RWPE2 (cell line): ENCODE measurements at regions not wholly inside any gene's neighbourhood (a gene's known extent, or its start where the extent isn't known, plus 50 kb on each side); places are given as distances from the start of the nearest gene placed in this dataset.
"Not testable (repeated sequence)": the region's sequence is repeated elsewhere in the genome, so short reads cannot be mapped to it uniquely, and the experiment has no call there.

Experiments
- ATAC-seq: fragments of 200-7000 bp; cut with Tn5 transposase; 3 replicates; pipeline ENCODE4 v1.9.1; 2021; ENCODE audit warnings: low read depth
- DNase-seq: peaks from one replicate; pipeline ENCODE4 v3.0.0-alpha.2; 2020; ENCODE audit warnings: low spot score
- H3K27ac ChIP-seq: fragments of 450-650 bp; 2 replicates; pipeline ENCODE4 v1.5.1; 2017; ENCODE audit warnings: mild to moderate bottlenecking; ENCODE audit not compliant: poor library complexity, severe bottlenecking
- H3K27me3 ChIP-seq: fragments of 250-450 bp; sonication (Bioruptor Pico); 2 replicates; pipeline ENCODE4 v1.5.1; 2021; ENCODE audit warnings: mild to moderate bottlenecking, moderate library complexity; ENCODE audit not compliant: insufficient read depth, poor library complexity, severe bottlenecking
- H3K36me3 ChIP-seq: fragments of 250-450 bp; sonication (Bioruptor Pico); 2 replicates; pipeline ENCODE4 v1.5.1; 2020; ENCODE audit warnings: low read depth, mild to moderate bottlenecking, moderate library complexity
- H3K4me1 ChIP-seq: fragments of 250-450 bp; sonication (Bioruptor Pico); 2 replicates; pipeline ENCODE4 v1.5.1; 2021; ENCODE audit warnings: mild to moderate bottlenecking, moderate library complexity; ENCODE audit not compliant: insufficient read depth, poor library complexity, severe bottlenecking
- H3K4me3 ChIP-seq: fragments of 250-450 bp; sonication (Bioruptor Pico); 2 replicates; pipeline ENCODE4 v1.5.1; 2021; ENCODE audit warnings: mild to moderate bottlenecking, moderate library complexity; ENCODE audit not compliant: severe bottlenecking
- H3K9me3 ChIP-seq: fragments of 250-450 bp; sonication (Bioruptor Pico); 2 replicates; pipeline ENCODE4 v1.5.1; 2021; ENCODE audit warnings: mild to moderate bottlenecking, moderate library complexity; ENCODE audit not compliant: severe bottlenecking
- TF ChIP-seq, protein P1 (sequence below): fragments of 450-650 bp; IDR thresholded peaks from one replicate; pipeline ENCODE4 v1.5.1; 2017; ENCODE audit warnings: mild to moderate bottlenecking, moderate library complexity; ENCODE audit not compliant: poor library complexity, severe bottlenecking

DNA sequence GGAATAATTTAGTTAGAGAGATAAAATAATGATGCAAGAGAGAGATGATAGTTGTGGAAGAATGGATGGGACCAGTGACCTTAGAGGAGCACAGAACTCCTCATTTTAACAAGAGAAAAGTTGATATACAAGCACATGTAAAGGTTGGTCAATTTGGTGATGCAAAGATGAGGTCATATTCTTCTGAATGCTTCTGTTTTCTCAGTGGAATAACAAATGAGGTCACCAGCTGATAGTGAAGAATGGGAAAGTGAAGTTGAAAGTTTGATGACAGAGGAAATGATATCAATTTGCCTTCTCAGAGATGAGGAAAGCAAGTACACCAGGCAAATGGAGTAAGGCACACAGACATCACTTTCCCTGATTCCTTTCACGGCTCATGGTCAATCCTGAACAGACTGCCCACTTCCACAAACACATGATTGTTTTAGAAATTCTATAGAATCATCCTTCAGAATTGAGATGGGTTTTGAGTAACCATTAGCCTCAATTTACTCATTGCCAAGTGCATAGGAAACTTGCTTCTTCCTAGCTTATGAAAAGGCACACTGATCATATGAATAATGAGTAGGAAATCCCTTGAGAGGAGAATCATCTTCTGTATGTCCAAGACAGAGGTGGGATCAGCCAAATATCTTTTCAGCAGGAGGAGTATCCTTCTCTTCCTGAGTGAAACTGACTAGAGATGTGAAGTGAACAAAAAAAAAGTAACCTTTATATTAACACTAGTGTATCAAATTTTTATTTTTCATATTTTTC lies 82.4 kb upstream of the TCF21 start:
- H3K9me3 ChIP-seq = no peaks in the 10 kb centered on the region
- H3K36me3 ChIP-seq = no peaks in the 10 kb centered on the region
- no peak overlapping the region for H3K4me3 ChIP-seq
- H3K27me3 ChIP-seq = no peaks in the 10 kb centered on the region
- TF ChIP-seq, protein P1, sequence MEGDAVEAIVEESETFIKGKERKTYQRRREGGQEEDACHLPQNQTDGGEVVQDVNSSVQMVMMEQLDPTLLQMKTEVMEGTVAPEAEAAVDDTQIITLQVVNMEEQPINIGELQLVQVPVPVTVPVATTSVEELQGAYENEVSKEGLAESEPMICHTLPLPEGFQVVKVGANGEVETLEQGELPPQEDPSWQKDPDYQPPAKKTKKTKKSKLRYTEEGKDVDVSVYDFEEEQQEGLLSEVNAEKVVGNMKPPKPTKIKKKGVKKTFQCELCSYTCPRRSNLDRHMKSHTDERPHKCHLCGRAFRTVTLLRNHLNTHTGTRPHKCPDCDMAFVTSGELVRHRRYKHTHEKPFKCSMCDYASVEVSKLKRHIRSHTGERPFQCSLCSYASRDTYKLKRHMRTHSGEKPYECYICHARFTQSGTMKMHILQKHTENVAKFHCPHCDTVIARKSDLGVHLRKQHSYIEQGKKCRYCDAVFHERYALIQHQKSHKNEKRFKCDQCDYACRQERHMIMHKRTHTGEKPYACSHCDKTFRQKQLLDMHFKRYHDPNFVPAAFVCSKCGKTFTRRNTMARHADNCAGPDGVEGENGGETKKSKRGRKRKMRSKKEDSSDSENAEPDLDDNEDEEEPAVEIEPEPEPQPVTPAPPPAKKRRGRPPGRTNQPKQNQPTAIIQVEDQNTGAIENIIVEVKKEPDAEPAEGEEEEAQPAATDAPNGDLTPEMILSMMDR = no peak
- H3K27ac ChIP-seq = no peak overlapping the region
- ATAC-seq (no peak), DNase-seq (no peak)
- H3K4me1 ChIP-seq = no peaks in the 10 kb centered on the region

DNA sequence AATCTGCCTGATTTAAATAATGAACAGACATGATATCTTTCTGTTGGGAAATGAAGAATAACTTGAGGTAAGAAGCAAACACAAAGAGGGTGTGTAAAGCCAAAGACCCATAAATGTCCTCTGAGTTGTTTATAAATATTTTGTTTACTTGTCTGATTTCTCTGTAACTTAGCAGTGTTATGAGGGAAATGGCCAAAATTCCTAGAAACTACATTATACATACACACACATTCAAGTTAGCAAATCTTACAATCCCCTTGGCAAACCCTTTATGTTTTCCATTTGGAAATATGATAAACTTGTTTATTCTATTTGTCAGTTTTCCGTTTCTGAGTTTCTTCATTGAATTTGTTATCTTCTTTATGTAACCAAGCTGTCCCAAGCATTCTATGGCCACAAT lies 81.4 kb upstream of the TCF21 start:
- Histone ChIP-seq H3K27ac (no peak overlapping the region), H3K36me3 (no peaks in the 10 kb centered on the region), H3K4me1 (no peaks in the 10 kb centered on the region), H3K4me3 (no peak overlapping the region), H3K9me3 (no peaks in the 10 kb centered on the region), H3K27me3 (no peaks in the 10 kb centered on the region)
- DNase-seq (no peak), ATAC-seq (no peak)
- TF ChIP-seq, protein P1 = no peak

DNA sequence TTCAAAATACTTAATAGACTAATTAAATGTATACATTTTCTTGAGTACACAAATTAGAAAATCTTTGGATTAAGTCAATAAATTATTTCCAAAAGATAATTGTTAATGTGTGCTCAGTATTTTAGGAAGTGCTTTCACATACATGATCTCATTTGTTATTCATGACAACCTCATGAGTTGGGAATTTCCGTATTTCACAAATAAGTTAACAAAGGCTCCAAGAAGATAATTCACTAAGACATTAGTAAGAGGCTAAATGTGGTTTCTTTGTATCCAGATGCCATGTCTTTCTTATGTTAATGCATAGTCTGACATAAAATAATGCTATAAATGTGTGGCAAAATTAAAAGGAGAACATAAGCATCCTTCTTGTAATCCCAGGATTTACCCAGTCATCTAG lies 79.5 kb upstream of the TCF21 start:
- Histone ChIP-seq H3K4me1 (no peaks in the 10 kb centered on the region), H3K36me3 (no peaks in the 10 kb centered on the region), H3K27ac (no peak overlapping the region), H3K27me3 (no peaks in the 10 kb centered on the region), H3K9me3 (no peaks in the 10 kb centered on the region), H3K4me3 (no peak overlapping the region)
- TF ChIP-seq, protein P1 = no peak
- ATAC-seq (no peak), DNase-seq (no peak)

DNA sequence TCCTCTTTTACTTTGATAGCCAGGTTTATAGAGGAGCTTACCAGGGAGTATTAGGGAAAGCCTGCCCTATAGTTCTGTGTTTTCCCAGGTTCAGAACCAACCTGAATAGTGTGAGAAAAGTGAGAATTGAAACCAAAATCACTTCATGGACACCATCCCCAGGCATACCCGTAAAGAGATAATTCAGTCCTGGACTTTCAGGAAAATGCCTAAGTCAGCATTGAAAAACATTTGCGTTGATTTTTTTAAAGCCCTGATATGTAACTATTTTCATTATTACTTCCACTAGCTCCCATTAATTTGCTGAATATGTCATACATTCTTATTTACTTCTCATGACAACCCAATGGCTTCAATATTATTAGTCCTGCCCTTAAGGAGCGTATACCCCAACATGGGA lies 77.4 kb upstream of the TCF21 start:
- Histone ChIP-seq H3K4me1 (no peaks in the 10 kb centered on the region), H3K9me3 (no peaks in the 10 kb centered on the region), H3K27me3 (no peaks in the 10 kb centered on the region), H3K36me3 (no peaks in the 10 kb centered on the region), H3K4me3 (no peak overlapping the region), H3K27ac (no peak overlapping the region)
- DNase-seq = no peak
- TF ChIP-seq, protein P1 = no peak
- no peak for ATAC-seq

DNA sequence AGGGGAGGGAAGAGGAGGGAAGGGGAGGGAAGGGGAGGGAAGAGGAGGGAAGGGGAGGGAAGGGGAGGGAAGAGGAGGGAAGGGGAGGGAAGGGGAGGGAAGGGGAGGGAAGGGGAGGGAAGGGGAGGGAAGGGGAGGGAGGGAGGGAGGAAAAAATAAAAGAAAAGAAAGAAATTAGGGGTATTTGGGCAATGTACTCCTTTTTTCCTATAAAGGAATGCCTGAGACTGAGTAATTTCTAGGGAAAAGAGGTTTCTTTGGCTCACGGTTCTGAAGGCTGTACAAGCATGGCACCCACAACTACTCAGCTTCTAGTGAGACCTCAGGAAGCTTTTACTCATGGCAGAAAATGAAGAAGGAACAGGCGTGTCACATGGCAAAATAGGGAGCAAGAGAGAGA lies 76.5 kb upstream of the TCF21 start:
- DNase-seq, H3K27me3 ChIP-seq, H3K27ac ChIP-seq, H3K4me3 ChIP-seq, ATAC-seq, H3K4me1 ChIP-seq, H3K9me3 ChIP-seq, H3K36me3 ChIP-seq: not testable (repeated sequence)
